ENCODE measurements at regions not wholly inside any gene's neighbourhood (a gene's known extent, or its start where the extent isn't known, plus 50 kb on each side); places are given as distances from the start of the nearest gene placed in this dataset.
A peak's percentile ranks its signal among the peaks of the same experiment; 100 is the strongest.

GRCh38 chr12:98151105-98151590 is 364.2 kb upstream of the TMPO start:
- Histone ChIP-seq H3K27me3 (no peaks in the 10 kb centered on the region), H3K9me3 (no peaks in the 10 kb centered on the region), H3K4me3 (no peak overlapping the region), H3K36me3 (no peaks in the 10 kb centered on the region), H3K27ac (no peak overlapping the region), H3K4me1 (no peaks in the 10 kb centered on the region)
- no peak for TF ChIP-seq POLR2A (IDR thresholded peaks at IDR 0.05)
- no peak for TF ChIP-seq EP300 (IDR thresholded peaks at IDR 0.05)
- TF ChIP-seq POLR2AphosphoS5 (IDR thresholded peaks at IDR 0.05): no peak
- TF ChIP-seq CTCF (IDR thresholded peaks at IDR 0.05): no peak
- DNase-seq: peak in 1 of 2 donors; percentile 14
- WGBS, 5 donors: 67 to 79% (median 76%) methylated on average over 4 of the region's 4 CpGs
- intact Hi-C loops (cut with DNase I; ENCODE audit: low total_unique reads): no loop called here

- no peak overlapping the region for H3K4me3 ChIP-seq
- no peak overlapping the region for H3K27ac ChIP-seq
- H3K4me1 ChIP-seq: no peaks in the 10 kb centered on the region
- TF ChIP-seq EP300 (IDR thresholded peaks at IDR 0.05): no peak
- TF ChIP-seq POLR2AphosphoS5 (IDR thresholded peaks at IDR 0.05): no peak
- TF ChIP-seq CTCF (IDR thresholded peaks at IDR 0.05): no peak
- TF ChIP-seq POLR2A (IDR thresholded peaks at IDR 0.05): no peak
- no peak for DNase-seq
- no peaks in the 10 kb centered on the region for H3K27me3 ChIP-seq
- WGBS, 5 donors: 58 to 83% (median 72%) methylated on average over 1 of the region's 1 CpG
- intact Hi-C loops (cut with DNase I; ENCODE audit: low total_unique reads): no loop called here
- H3K36me3 ChIP-seq: no peaks in the 10 kb centered on the region
- H3K9me3 ChIP-seq: no peaks in the 10 kb centered on the region
Observed at GRCh38 chr12:98151984-98152383, 363.4 kb upstream of the TMPO start.

- intact Hi-C loops (cut with DNase I; ENCODE audit: low total_unique reads): no loop called here
Observed at GRCh38 chr12:98154850-98155249, 360.5 kb upstream of the TMPO start.

GRCh38 chr12:98156697-98157096 is 358.7 kb upstream of the TMPO start:
- Histone ChIP-seq H3K36me3 (no peaks in the 10 kb centered on the region), H3K4me3 (no peak overlapping the region), H3K9me3 (no peaks in the 10 kb centered on the region), H3K27ac (no peak overlapping the region), H3K27me3 (no peaks in the 10 kb centered on the region), H3K4me1 (no peaks in the 10 kb centered on the region)
- TF ChIP-seq POLR2A (IDR thresholded peaks at IDR 0.05): no peak
- no peak for TF ChIP-seq CTCF (IDR thresholded peaks at IDR 0.05)
- no peak for TF ChIP-seq EP300 (IDR thresholded peaks at IDR 0.05)
- no peak for TF ChIP-seq POLR2AphosphoS5 (IDR thresholded peaks at IDR 0.05)
- intact Hi-C loops (cut with DNase I; ENCODE audit: low total_unique reads): no loop called here
- 81 to 87% (median 85%) methylated on average over 2 of the region's 2 CpGs for WGBS, 5 donors
- no peak for DNase-seq

More at GRCh38 chr12:98154850-98155249, 360.5 kb upstream of the TMPO start:
- Histone ChIP-seq H3K27me3 (no peaks in the 10 kb centered on the region), H3K4me3 (no peak overlapping the region), H3K4me1 (no peaks in the 10 kb centered on the region), H3K9me3 (no peaks in the 10 kb centered on the region), H3K27ac (no peak overlapping the region), H3K36me3 (no peaks in the 10 kb centered on the region)
- no peak for TF ChIP-seq EP300 (IDR thresholded peaks at IDR 0.05)
- TF ChIP-seq POLR2AphosphoS5 (IDR thresholded peaks at IDR 0.05): no peak
- no peak for TF ChIP-seq CTCF (IDR thresholded peaks at IDR 0.05)
- no peak for TF ChIP-seq POLR2A (IDR thresholded peaks at IDR 0.05)
- DNase-seq: peak in 1 of 2 donors; percentile 65
- WGBS, 5 donors: 7 to 25% (median 12%) methylated on average over 4 of the region's 4 CpGs

All from stomach (tissue), 8 donors.